ENCODE measurements at regions not wholly inside any gene's neighbourhood (a gene's known extent, or its start where the extent isn't known, plus 50 kb on each side); places are given as distances from the start of the nearest gene placed in this dataset.

DNA sequence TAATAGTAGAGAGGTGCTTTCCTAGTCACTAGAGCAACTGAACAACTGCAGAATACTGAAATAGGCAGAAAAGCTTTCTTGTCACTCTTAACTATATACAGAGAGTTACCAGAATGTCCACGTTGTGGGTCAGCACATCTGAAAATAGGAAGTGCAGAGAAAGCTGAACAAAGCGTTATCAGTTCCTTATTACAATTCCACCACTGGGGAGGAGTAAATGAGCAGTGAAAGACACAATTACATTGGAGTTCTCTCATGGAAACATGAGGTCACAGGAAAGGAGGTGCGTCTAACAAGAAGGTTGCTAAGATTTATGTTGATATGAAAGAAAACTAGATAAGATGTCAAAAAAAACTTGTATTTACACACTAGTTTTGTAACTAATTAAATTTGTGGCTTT lies 461.9 kb upstream of the COX7C start:
- no peak for TF ChIP-seq POLR2AphosphoS5 (IDR thresholded peaks at IDR 0.05; ENCODE audit: borderline replicate concordance, low read depth, low read length)
- no peak for TF ChIP-seq EZH2 (IDR thresholded peaks at IDR 0.05)
- no peak for TF ChIP-seq FOXP2 (optimal IDR thresholded peaks at IDR 0.05; ENCODE audit: control extremely low read depth, extremely low read length, insufficient read depth)
